ENCODE measurements at regions not wholly inside any gene's neighbourhood (a gene's known extent, or its start where the extent isn't known, plus 50 kb on each side); places are given as distances from the start of the nearest gene placed in this dataset.

DNA sequence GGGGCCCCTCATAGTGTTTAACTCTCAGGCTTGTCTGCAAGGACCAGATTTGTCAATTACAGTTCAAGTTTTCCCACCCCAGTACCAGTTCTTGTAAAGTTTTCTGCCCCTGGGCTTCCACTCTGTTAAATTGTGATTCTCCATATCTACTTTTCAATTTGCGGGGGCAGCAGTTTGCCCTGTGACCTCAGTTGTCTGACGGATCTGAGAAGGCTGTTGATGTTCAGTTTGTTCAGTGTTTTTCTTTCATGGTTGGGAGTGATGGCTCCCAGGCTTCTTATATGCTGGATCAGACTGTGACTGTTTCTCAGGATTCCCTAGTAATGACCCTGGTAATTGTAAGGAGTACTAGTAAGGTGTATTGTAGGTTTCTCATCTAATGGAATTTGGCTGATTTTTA, 101.0 kb upstream of the GGTLC1 start:
- no peak overlapping the region for H3K4me3 ChIP-seq
- no peak overlapping the region for H3K4me2 ChIP-seq
- DNase-seq (ENCODE audit: low read depth in 1 of 2, low spot score in 1 of 2) (no peak), ATAC-seq (no peak), FAIRE-seq (no peak)
- POLR2A ChIA-PET, result no interaction called here
- no peaks in the 10 kb centered on the region for H3K4me1 ChIP-seq
- CTCF ChIA-PET, result no interaction called here
- H3K27ac ChIP-seq, result no peak overlapping the region
- WGBS (ENCODE audit: missing lambda C conversion rate), result 75% methylated on average over 2 of the region's 2 CpGs
- no peak for TF ChIP-seq ESRRA (IDR thresholded peaks at IDR 0.05; ENCODE audit: borderline replicate concordance, low read length)
- no peak for TF ChIP-seq POLR2AphosphoS2 (conservative IDR thresholded peaks at IDR 0.05; ENCODE audit: low read length)
- no peak for TF ChIP-seq ZC3H11A (IDR thresholded peaks at IDR 0.05)
- TF ChIP-seq, protein P1, sequence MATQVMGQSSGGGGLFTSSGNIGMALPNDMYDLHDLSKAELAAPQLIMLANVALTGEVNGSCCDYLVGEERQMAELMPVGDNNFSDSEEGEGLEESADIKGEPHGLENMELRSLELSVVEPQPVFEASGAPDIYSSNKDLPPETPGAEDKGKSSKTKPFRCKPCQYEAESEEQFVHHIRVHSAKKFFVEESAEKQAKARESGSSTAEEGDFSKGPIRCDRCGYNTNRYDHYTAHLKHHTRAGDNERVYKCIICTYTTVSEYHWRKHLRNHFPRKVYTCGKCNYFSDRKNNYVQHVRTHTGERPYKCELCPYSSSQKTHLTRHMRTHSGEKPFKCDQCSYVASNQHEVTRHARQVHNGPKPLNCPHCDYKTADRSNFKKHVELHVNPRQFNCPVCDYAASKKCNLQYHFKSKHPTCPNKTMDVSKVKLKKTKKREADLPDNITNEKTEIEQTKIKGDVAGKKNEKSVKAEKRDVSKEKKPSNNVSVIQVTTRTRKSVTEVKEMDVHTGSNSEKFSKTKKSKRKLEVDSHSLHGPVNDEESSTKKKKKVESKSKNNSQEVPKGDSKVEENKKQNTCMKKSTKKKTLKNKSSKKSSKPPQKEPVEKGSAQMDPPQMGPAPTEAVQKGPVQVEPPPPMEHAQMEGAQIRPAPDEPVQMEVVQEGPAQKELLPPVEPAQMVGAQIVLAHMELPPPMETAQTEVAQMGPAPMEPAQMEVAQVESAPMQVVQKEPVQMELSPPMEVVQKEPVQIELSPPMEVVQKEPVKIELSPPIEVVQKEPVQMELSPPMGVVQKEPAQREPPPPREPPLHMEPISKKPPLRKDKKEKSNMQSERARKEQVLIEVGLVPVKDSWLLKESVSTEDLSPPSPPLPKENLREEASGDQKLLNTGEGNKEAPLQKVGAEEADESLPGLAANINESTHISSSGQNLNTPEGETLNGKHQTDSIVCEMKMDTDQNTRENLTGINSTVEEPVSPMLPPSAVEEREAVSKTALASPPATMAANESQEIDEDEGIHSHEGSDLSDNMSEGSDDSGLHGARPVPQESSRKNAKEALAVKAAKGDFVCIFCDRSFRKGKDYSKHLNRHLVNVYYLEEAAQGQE (IDR thresholded peaks at IDR 0.05), result no peak
- TF ChIP-seq, protein P2, sequence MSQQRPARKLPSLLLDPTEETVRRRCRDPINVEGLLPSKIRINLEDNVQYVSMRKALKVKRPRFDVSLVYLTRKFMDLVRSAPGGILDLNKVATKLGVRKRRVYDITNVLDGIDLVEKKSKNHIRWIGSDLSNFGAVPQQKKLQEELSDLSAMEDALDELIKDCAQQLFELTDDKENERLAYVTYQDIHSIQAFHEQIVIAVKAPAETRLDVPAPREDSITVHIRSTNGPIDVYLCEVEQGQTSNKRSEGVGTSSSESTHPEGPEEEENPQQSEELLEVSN (IDR thresholded peaks at IDR 0.05; ENCODE audit: borderline replicate concordance, low read depth), result no peak
- no peak for TF ChIP-seq EHF (CRISPR knock-in tag; IDR thresholded peaks at IDR 0.05)
- TF ChIP-seq PHF8 (IDR thresholded peaks at IDR 0.05; ENCODE audit: borderline replicate concordance, low read depth), result no peak
- TF ChIP-seq ZSCAN20 (CRISPR knock-in tag; IDR thresholded peaks at IDR 0.05), result no peak
- TF ChIP-seq TFCP2L1 (CRISPR knock-in tag; IDR thresholded peaks at IDR 0.05), result no peak
- TF ChIP-seq KDM5A (IDR thresholded peaks at IDR 0.05), result no peak
- TF ChIP-seq RFX5 (IDR thresholded peaks at IDR 0.05), result no peak
- TF ChIP-seq GATA3 (IDR thresholded peaks at IDR 0.05; ENCODE audit: borderline replicate concordance), result no peak
- no peaks in the 10 kb centered on the region for H3K9me3 ChIP-seq

GRCh38 chr20:24086121-24086520, 97.5 kb upstream of the GGTLC1 start:
- Histone ChIP-seq H3K4me1 (no peaks in the 10 kb centered on the region), H3K27ac (no peak overlapping the region), H3K9me3 (no peaks in the 10 kb centered on the region), H3K4me2 (no peak overlapping the region), H3K4me3 (no peak overlapping the region)
- POLR2A ChIA-PET, result no interaction called here
- WGBS (ENCODE audit: missing lambda C conversion rate), result 58% methylated on average over 5 of the region's 5 CpGs
- TF ChIP-seq NPAS2 (CRISPR knock-in tag; IDR thresholded peaks at IDR 0.05; ENCODE audit: borderline replicate concordance), result no peak
- TF ChIP-seq KDM1A (IDR thresholded peaks at IDR 0.05; ENCODE audit: low read depth), result no peak
- no peak for TF ChIP-seq FOSB (CRISPR knock-in tag; IDR thresholded peaks at IDR 0.05)
- no peak for TF ChIP-seq MYC (IDR thresholded peaks at IDR 0.05; ENCODE audit: borderline replicate concordance, low read length)
- no peak for TF ChIP-seq JUN (IDR thresholded peaks at IDR 0.05)
- no peak for TF ChIP-seq NR3C1 (IDR thresholded peaks at IDR 0.05)
- no peak for TF ChIP-seq MAZ (IDR thresholded peaks at IDR 0.05; ENCODE audit: borderline replicate concordance, low read depth, low read length)
- no peak for TF ChIP-seq ZNF302 (CRISPR knock-in tag; IDR thresholded peaks at IDR 0.05)
- TF ChIP-seq, protein P3, sequence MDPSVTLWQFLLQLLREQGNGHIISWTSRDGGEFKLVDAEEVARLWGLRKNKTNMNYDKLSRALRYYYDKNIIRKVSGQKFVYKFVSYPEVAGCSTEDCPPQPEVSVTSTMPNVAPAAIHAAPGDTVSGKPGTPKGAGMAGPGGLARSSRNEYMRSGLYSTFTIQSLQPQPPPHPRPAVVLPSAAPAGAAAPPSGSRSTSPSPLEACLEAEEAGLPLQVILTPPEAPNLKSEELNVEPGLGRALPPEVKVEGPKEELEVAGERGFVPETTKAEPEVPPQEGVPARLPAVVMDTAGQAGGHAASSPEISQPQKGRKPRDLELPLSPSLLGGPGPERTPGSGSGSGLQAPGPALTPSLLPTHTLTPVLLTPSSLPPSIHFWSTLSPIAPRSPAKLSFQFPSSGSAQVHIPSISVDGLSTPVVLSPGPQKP (IDR thresholded peaks at IDR 0.05; ENCODE audit: low read depth, low read length), result no peak
- no peak for TF ChIP-seq JUNB (IDR thresholded peaks at IDR 0.05)
- no peak for TF ChIP-seq EHF (CRISPR knock-in tag; IDR thresholded peaks at IDR 0.05)
- TF ChIP-seq, protein P4, sequence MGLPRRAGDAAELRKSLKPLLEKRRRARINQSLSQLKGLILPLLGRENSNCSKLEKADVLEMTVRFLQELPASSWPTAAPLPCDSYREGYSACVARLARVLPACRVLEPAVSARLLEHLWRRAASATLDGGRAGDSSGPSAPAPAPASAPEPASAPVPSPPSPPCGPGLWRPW (IDR thresholded peaks at IDR 0.05), result no peak
- no peak for TF ChIP-seq ZC3H11A (IDR thresholded peaks at IDR 0.05)
- TF ChIP-seq RAD21 (conservative IDR thresholded peaks at IDR 0.05 in 1 of 2, IDR thresholded peaks at IDR 0.05 in 1 of 2), result no peak
- TF ChIP-seq HOXB13 (CRISPR knock-in tag; IDR thresholded peaks at IDR 0.05; ENCODE audit: low read depth), result no peak
- TF ChIP-seq HEYL (CRISPR knock-in tag; IDR thresholded peaks at IDR 0.05), result no peak
- CTCF ChIA-PET, result interaction anchor here (0.9 to 1.3 kb wide), 2 partner anchors 15 to 90 kb away, joined by 3 to 4 read pairs; no protein-coding TSS in a partner anchor
- DNase-seq (ENCODE audit: low read depth in 1 of 2, low spot score in 1 of 2) (no peak), FAIRE-seq (no peak), ATAC-seq (no peak)

Measured in A549 (cell line).